ENCODE measurements at regions not wholly inside any gene's neighbourhood (a gene's known extent, or its start where the extent isn't known, plus 50 kb on each side); places are given as distances from the start of the nearest gene placed in this dataset.

DNA sequence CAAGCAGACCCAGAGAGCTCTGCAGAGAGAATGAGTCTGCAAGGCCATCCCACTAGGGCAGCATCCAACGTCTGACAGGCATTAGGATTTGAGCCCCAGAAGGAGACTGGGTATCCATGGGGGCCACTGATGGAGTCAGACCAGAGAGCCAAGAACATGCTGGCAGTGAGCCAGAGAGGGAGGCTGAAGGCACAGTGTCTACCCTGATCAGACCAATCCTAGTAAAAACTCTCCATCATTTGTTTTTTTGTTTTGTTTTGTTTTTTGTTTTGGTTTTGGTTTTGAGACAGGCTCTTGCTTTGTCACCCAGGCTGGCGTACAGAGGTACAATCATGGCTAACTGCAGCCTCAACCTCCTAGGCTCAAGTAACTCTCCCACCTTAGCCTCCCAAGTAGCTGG is 133.1 kb upstream of the LYZL2 start:
- Histone ChIP-seq H3K79me1 (ENCODE audit: insufficient read depth, low read depth, low read length, poor library complexity, severe bottlenecking) (no peaks in the 10 kb centered on the region), H4K8ac (replicated peaks; ENCODE audit: insufficient read length, low read depth, low read length) (no peak overlapping the region), H3K14ac (ENCODE audit: insufficient read depth, low read length) (no peak overlapping the region), H3K27ac (ENCODE audit: insufficient read length, low read depth, low read length) (no peak overlapping the region), H4K20me1 (ENCODE audit: control insufficient read depth, insufficient read depth, insufficient read length) (no peaks in the 10 kb centered on the region), H3K27me3 (ENCODE audit: insufficient read depth, low read length) (no peaks in the 10 kb centered on the region), H3K4me2 (ENCODE audit: insufficient read depth, insufficient read length, low read length) (no peak overlapping the region), H2BK20ac (ENCODE audit: low read depth, low read length, poor library complexity, severe bottlenecking) (no peak overlapping the region), H2AFZ (ENCODE audit: low read length) (no peak overlapping the region), H3K23ac (ENCODE audit: insufficient read length, low read depth, low read length) (no peak overlapping the region), H3K9ac (ENCODE audit: extremely low read depth, insufficient read length, low read length) (no peak overlapping the region), H2BK12ac (ENCODE audit: insufficient read length, low read depth, low read length) (no peak overlapping the region), H2BK120ac (ENCODE audit: low read depth, low read length, poor library complexity, severe bottlenecking) (no peak overlapping the region), H3K4ac (ENCODE audit: low read depth, low read length) (no peak overlapping the region), H2BK15ac (ENCODE audit: low read depth, low read length) (no peak overlapping the region), H3K23me2 (ENCODE audit: insufficient read length, low read depth, low read length, poor library complexity, severe bottlenecking) (no peaks in the 10 kb centered on the region), H2AK5ac (ENCODE audit: insufficient read length, low read length) (no peak overlapping the region), H3K56ac (ENCODE audit: insufficient read length, low read depth, low read length) (no peak overlapping the region), H4K5ac (ENCODE audit: insufficient read length, low read depth, low read length) (no peak overlapping the region), H4K91ac (ENCODE audit: insufficient read length, low read depth, low read length) (no peak overlapping the region), H3K4me1 (ENCODE audit: insufficient read depth, low read length) (no peaks in the 10 kb centered on the region), H3T11ph (ENCODE audit: low read length) (no peak overlapping the region), H3K79me2 (ENCODE audit: insufficient read depth, low read length) (no peaks in the 10 kb centered on the region), H3K18ac (ENCODE audit: insufficient read length, low read depth, low read length) (no peak overlapping the region), H3K9me3 (ENCODE audit: control insufficient read depth, low read depth, low read length) (no peaks in the 10 kb centered on the region), H2BK5ac (ENCODE audit: insufficient read length, low read length) (no peak overlapping the region)
- Mint-ChIP-seq H3K27ac (no peak overlapping the region), H3K4me3 (no peak overlapping the region), H3K36me3 (ENCODE audit: insufficient read depth in 1 of 3, low read depth in 3 of 3) (peaks cover 0 to 18% (median 2%) of the 10 kb centered on the region in 3 experiments; a peak in 4 of 7 replicates), H3K27me3 (ENCODE audit: low read depth) (peaks cover 1% of the 10 kb centered on the region; the same call in 1 of the 2 replicates), H3K4me1 (no peaks in the 10 kb centered on the region), H3K9me3 (peaks cover 14 to 18% of the 10 kb centered on the region in 2 experiments)
- WGBS (ENCODE audit: extremely low coverage, insufficient read length, low lambda C conversion rate), result no CpG with 5 or more reads among the region's 2 CpGs
- no peak for DNase-seq
- TF ChIP-seq, protein P1, sequence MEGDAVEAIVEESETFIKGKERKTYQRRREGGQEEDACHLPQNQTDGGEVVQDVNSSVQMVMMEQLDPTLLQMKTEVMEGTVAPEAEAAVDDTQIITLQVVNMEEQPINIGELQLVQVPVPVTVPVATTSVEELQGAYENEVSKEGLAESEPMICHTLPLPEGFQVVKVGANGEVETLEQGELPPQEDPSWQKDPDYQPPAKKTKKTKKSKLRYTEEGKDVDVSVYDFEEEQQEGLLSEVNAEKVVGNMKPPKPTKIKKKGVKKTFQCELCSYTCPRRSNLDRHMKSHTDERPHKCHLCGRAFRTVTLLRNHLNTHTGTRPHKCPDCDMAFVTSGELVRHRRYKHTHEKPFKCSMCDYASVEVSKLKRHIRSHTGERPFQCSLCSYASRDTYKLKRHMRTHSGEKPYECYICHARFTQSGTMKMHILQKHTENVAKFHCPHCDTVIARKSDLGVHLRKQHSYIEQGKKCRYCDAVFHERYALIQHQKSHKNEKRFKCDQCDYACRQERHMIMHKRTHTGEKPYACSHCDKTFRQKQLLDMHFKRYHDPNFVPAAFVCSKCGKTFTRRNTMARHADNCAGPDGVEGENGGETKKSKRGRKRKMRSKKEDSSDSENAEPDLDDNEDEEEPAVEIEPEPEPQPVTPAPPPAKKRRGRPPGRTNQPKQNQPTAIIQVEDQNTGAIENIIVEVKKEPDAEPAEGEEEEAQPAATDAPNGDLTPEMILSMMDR (conservative IDR thresholded peaks at IDR 0.05), result no peak

Data from H9 (cell line).